Fibroblast of the aortic adventitia (primary cell): ENCODE measurements at regions not wholly inside any gene's neighbourhood (a gene's known extent, or its start where the extent isn't known, plus 50 kb on each side); places are given as distances from the start of the nearest gene placed in this dataset.
A peak's percentile ranks its signal among the peaks of the same experiment; 100 is the strongest.

ENCODE experiments used
- DNase-seq: peaks from one replicate; pipeline ENCODE4 v3.0.0-alpha.2; 2010; ENCODE audit warnings: low read depth
- H3K4me3 ChIP-seq: 2 replicates; pipeline ENCODE4 v1.5.1; 2011; ENCODE audit warnings: low read depth, mild to moderate bottlenecking, control low read depth, low read length, moderate library complexity
- CTCF ChIP-seq: IDR thresholded peaks from 2 replicates; pipeline ENCODE4 v1.5.1; 2011; ENCODE audit warnings: mild to moderate bottlenecking, low read length, control low read depth, inconsistent platforms; ENCODE audit not compliant: insufficient read depth

GRCh38 chr9:103991001-103991400 lies 103.1 kb upstream of the SMC2 start:
- H3K4me3 ChIP-seq, result no peak overlapping the region
- no peak for DNase-seq
- TF ChIP-seq CTCF, result no peak

- no peak overlapping the region for H3K4me3 ChIP-seq
- no peak for TF ChIP-seq CTCF
- DNase-seq, result peak; percentile 2
Measured at GRCh38 chr9:103991698-103992097, 102.4 kb upstream of the SMC2 start.

GRCh38 chr9:103992938-103993579 lies 101.0 kb upstream of the SMC2 start:
- TF ChIP-seq CTCF, result no peak
- H3K4me3 ChIP-seq, result no peak overlapping the region
- no peak for DNase-seq

- no peak for DNase-seq
- H3K4me3 ChIP-seq, result no peak overlapping the region
- TF ChIP-seq CTCF, result no peak
Measured at GRCh38 chr9:103997856-103998370, 96.2 kb upstream of the SMC2 start.

- H3K4me3 ChIP-seq, result no peak overlapping the region
- no peak for TF ChIP-seq CTCF
- no peak for DNase-seq
Measured at GRCh38 chr9:103999375-104000062, 94.6 kb upstream of the SMC2 start.

- no peak for DNase-seq
- no peak overlapping the region for H3K4me3 ChIP-seq
- TF ChIP-seq CTCF, result no peak
Measured at GRCh38 chr9:104009826-104010225, 84.3 kb upstream of the SMC2 start.
